PC-3 (cell line): ENCODE measurements at regions not wholly inside any gene's neighbourhood (a gene's known extent, or its start where the extent isn't known, plus 50 kb on each side); places are given as distances from the start of the nearest gene placed in this dataset.
A peak's percentile ranks its signal among the peaks of the same experiment; 100 is the strongest.

Experiments
- ATAC-seq: fragments of 200-7000 bp; cut with Tn5 transposase; 2 replicates; pipeline ENCODE4 v1.9.1; 2020; ENCODE audit warnings: mild to moderate bottlenecking, moderate library complexity
- BruUV-seq: library from RNA; stranded (reverse); fragments of 400-500 nt; replicated peaks from 2 replicates; lab custom pipeline; 2021; lab: Mats Ljungman, UMichigan
- CTCF ChIA-PET: fragments of 300-600 bp; sonication (Branson Sonifier 250); formaldehyde crosslinking; loops from one replicate; lab custom pipeline; 2022; ENCODE audit warnings: antibody characterized with exemption; lab: Charles Lee
- POLR2A ChIA-PET: fragments of 300-600 bp; sonication (Branson Sonifier 250); formaldehyde crosslinking; loops from one replicate; lab custom pipeline; 2022; ENCODE audit warnings: antibody characterized with exemption; ENCODE audit not compliant: unreplicated experiment; lab: Charles Lee
- DNase-seq: peaks from one replicate; pipeline ENCODE4 v3.0.0-alpha.2; 2015
- H2AFZ ChIP-seq: fragments of 300-600 bp; sonication (generic); 2 replicates; pipeline ENCODE4 v1.6.0; 2016; ENCODE audit warnings: antibody characterized with exemption, low read length
- H3F3A ChIP-seq: fragments of 300-600 bp; sonication (generic); one replicate; pipeline ENCODE4 v1.6.0; 2017; ENCODE audit warnings: antibody characterized with exemption, low read length, control low read depth, mild to moderate bottlenecking; ENCODE audit not compliant: unreplicated experiment
- H3K27ac ChIP-seq: fragments of 300-600 bp; sonication (generic); 2 replicates; pipeline ENCODE4 v1.5.1; 2016; ENCODE audit warnings: mild to moderate bottlenecking, low read length
- H3K27me3 ChIP-seq: fragments of 300-600 bp; sonication (generic); 2 replicates; pipeline ENCODE4 v1.6.1; 2016; ENCODE audit warnings: low read length, mixed read lengths
- H3K36me3 ChIP-seq: fragments of 300-600 bp; sonication (generic); 2 replicates; pipeline ENCODE4 v1.6.1; 2016; ENCODE audit warnings: low read depth, mixed run types, low read length, mixed read lengths
- H3K4me1 ChIP-seq: fragments of 300-600 bp; sonication (generic); 2 replicates; pipeline ENCODE4 v1.5.1; 2016; ENCODE audit warnings: low read length; ENCODE audit not compliant: insufficient read depth
- H3K4me2 ChIP-seq: fragments of 300-600 bp; sonication (generic); 2 replicates; pipeline ENCODE4 v1.6.0; 2016; ENCODE audit warnings: low read length
- H3K4me3 ChIP-seq: fragments of 300-600 bp; sonication (generic); 2 replicates; pipeline ENCODE4 v1.5.1; 2016; ENCODE audit warnings: mild to moderate bottlenecking, low read length, mixed read lengths
- H3K79me2 ChIP-seq: fragments of 300-600 bp; sonication (generic); 2 replicates; pipeline ENCODE4 v1.6.1; 2017; ENCODE audit warnings: low read length, mixed read lengths
- H3K9ac ChIP-seq: fragments of 300-600 bp; sonication (generic); 2 replicates; pipeline ENCODE4 v1.6.0; 2016; ENCODE audit warnings: mild to moderate bottlenecking, low read length
- H3K9me2 ChIP-seq: fragments of 300-600 bp; sonication (generic); replicated peaks from 2 replicates; pipeline ENCODE4 v1.6.1; 2016; ENCODE audit warnings: mixed run types, low read length, mixed read lengths
- H3K9me3 ChIP-seq: fragments of 300-600 bp; sonication (generic); 2 replicates; pipeline ENCODE4 v1.6.1; 2016; ENCODE audit warnings: low read length, mixed read lengths
- H4K20me1 ChIP-seq: fragments of 300-600 bp; sonication (generic); 2 replicates; pipeline ENCODE4 v1.6.1; 2016; ENCODE audit warnings: low read length, mixed read lengths
- EZH2 ChIP-seq: fragments of 300-600 bp; sonication (generic); IDR thresholded peaks from one replicate; pipeline ENCODE4 v1.6.1; 2017; ENCODE audit warnings: antibody characterized with exemption, mild to moderate bottlenecking, low read length; ENCODE audit not compliant: unreplicated experiment
- EZH2phosphoT487 ChIP-seq: fragments of 300-600 bp; sonication (generic); IDR thresholded peaks from 2 replicates; pipeline ENCODE4 v1.6.1; 2018; ENCODE audit warnings: mild to moderate bottlenecking, antibody characterized with exemption, low read length, borderline replicate concordance
- intact Hi-C: fragments of 100-400 bp; cut with micrococcal nuclease; formaldehyde crosslinking; loops from 2 replicates; pipeline ENCODE4 v1.9.0; 2023
- TF ChIP-seq, protein P1 (sequence below): fragments of 300-600 bp; sonication (generic); conservative IDR thresholded peaks from 2 replicates; pipeline ENCODE4 v1.5.1; 2017; ENCODE audit warnings: antibody characterized with exemption, low read depth, mild to moderate bottlenecking, low read length

DNA sequence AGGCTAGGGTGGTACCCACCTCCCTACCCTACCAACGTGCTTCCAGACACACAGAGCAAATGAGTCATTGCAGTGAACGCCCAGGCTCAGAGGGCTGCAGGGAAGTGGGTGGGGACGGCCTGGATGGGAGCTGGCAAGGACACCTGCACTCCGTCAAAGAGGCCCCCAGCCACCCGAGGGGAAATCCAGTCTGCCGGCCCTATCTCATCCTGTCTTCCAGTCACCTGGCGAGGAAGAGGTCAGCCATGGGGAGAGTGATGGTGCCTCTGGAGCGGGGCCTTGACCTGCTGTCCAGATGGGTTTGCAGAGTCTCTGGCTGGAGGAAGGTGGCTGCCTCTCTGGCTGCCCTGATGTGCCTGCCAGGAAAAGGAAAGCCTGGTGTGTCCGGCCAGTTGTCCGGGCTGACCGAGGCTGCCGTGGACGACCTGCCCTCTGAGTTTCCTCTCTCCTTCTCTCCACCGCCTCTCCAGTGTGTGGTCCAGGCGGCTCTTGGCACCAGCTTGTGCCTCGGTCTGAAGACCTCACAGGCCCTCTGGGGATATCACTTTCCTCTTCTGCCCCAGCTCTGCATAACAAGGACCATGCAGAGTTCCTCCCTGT lies 209.7 kb upstream of the COPS8 start:
- no peaks in the 10 kb centered on the region for H3K9me3 ChIP-seq
- no peaks in the 10 kb centered on the region for H3K79me2 ChIP-seq
- H3K27ac ChIP-seq, result peak overlapping the region; percentile 40
- no peaks in the 10 kb centered on the region for H3K9me2 ChIP-seq
- POLR2A ChIA-PET, result no interaction called here
- H3K36me3 ChIP-seq, result no peaks in the 10 kb centered on the region
- peak overlapping the region; percentile 15; the same call in 1 of the 2 replicates for H2AFZ ChIP-seq
- H3K9ac ChIP-seq, result no peak overlapping the region
- intact Hi-C loops, result loop anchor here (10.0 kb wide), 2 partner anchors 101 to 149 kb away; no protein-coding TSS in a partner anchor
- H3F3A ChIP-seq, result peaks cover 5% of the 10 kb centered on the region
- peak overlapping the region; percentile 16; the same call in 1 of the 2 replicates for H3K4me2 ChIP-seq
- no TSS peak for BruUV-seq
- no peak for TF ChIP-seq EZH2phosphoT487
- TF ChIP-seq, protein P1, sequence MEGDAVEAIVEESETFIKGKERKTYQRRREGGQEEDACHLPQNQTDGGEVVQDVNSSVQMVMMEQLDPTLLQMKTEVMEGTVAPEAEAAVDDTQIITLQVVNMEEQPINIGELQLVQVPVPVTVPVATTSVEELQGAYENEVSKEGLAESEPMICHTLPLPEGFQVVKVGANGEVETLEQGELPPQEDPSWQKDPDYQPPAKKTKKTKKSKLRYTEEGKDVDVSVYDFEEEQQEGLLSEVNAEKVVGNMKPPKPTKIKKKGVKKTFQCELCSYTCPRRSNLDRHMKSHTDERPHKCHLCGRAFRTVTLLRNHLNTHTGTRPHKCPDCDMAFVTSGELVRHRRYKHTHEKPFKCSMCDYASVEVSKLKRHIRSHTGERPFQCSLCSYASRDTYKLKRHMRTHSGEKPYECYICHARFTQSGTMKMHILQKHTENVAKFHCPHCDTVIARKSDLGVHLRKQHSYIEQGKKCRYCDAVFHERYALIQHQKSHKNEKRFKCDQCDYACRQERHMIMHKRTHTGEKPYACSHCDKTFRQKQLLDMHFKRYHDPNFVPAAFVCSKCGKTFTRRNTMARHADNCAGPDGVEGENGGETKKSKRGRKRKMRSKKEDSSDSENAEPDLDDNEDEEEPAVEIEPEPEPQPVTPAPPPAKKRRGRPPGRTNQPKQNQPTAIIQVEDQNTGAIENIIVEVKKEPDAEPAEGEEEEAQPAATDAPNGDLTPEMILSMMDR, result no peak
- TF ChIP-seq EZH2, result no peak
- no peaks in the 10 kb centered on the region for H4K20me1 ChIP-seq
- H3K4me1 ChIP-seq, result peaks cover 36% of the 10 kb centered on the region
- CTCF ChIA-PET, result no interaction called here
- no peaks in the 10 kb centered on the region for H3K27me3 ChIP-seq
- no peak overlapping the region for H3K4me3 ChIP-seq
- DNase-seq, result peak; percentile 79
- peak; percentile 75 for ATAC-seq

DNA sequence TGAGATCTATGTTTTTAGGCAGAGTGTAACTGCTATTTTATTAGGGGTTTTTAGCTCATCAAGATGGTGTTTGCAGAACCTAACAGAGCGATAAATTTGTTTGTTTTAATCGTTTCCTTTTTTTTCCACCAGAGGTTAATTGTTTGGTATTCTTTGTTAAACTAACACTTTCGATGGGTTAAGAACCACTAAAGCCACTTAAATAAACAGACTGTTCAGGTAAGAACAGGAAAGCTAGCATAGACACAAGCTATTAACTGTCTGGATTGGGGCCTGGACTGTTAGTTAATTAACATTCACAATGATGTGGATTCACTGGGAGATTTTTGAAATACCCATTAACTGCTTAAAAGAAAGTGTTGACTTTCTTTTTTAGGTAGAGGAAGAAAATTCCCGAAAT lies 209.0 kb upstream of the COPS8 start:
- ChIA-PET CTCF (no interaction called here), POLR2A (no interaction called here)
- Histone ChIP-seq H3K9me2 (no peaks in the 10 kb centered on the region), H3K79me2 (no peaks in the 10 kb centered on the region), H3F3A (peaks cover 4% of the 10 kb centered on the region), H3K4me3 (no peak overlapping the region), H3K27ac (no peak overlapping the region), H3K9me3 (no peaks in the 10 kb centered on the region), H2AFZ (peak overlapping the region; percentile 15; the same call in 1 of the 2 replicates), H3K4me2 (no peak overlapping the region), H3K36me3 (no peaks in the 10 kb centered on the region), H3K4me1 (peaks cover 33% of the 10 kb centered on the region), H3K9ac (no peak overlapping the region), H3K27me3 (no peaks in the 10 kb centered on the region), H4K20me1 (no peaks in the 10 kb centered on the region)
- no TSS peak for BruUV-seq
- DNase-seq, result no peak
- intact Hi-C loops, result loop anchor here (10.0 kb wide), 2 partner anchors 102 to 148 kb away; no protein-coding TSS in a partner anchor
- no peak for ATAC-seq
- TF ChIP-seq EZH2 (no peak), EZH2phosphoT487 (no peak)
- TF ChIP-seq, protein P1, result no peak

DNA sequence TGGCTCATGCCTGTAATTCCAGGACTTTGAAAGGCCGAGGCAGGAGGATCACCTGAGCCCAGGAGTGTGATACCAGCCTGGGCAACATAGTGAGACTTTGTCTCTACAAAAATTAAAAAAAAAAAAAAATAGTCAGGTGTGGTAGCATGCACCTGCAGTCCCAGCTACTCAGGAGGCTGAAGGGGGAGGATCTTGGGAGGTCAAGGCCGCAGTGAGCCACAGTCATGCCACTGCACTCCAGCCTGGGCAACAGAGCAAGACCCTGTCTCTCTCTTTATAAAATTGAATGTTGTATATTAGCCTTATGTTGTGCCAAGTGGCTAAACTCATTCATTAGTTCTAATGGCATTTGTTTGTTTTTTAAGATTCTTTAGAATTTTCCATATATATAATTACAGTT lies 207.7 kb upstream of the COPS8 start:
- CTCF ChIA-PET, result no interaction called here
- H3K9ac ChIP-seq, result no peak overlapping the region

More for the DNA sequence above, 207.7 kb upstream of the COPS8 start:
- no peaks in the 10 kb centered on the region for H3K9me2 ChIP-seq
- H3K27me3 ChIP-seq, result no peaks in the 10 kb centered on the region
- intact Hi-C loops, result loop anchor here (10.0 kb wide), 2 partner anchors 103 to 147 kb away; no protein-coding TSS in a partner anchor
- POLR2A ChIA-PET, result no interaction called here
- H3K4me3 ChIP-seq, result no peak overlapping the region
- no peaks in the 10 kb centered on the region for H3K79me2 ChIP-seq
- H4K20me1 ChIP-seq, result no peaks in the 10 kb centered on the region
- peaks cover 12% of the 10 kb centered on the region; the same call in 1 of the 2 replicates for H3K9me3 ChIP-seq
- ATAC-seq (no peak), DNase-seq (no peak)
- H3K36me3 ChIP-seq, result no peaks in the 10 kb centered on the region
- TF ChIP-seq, protein P1, result no peak
- TF ChIP-seq EZH2phosphoT487 (no peak), EZH2 (no peak)
- no TSS peak for BruUV-seq
- no peak overlapping the region for H3K27ac ChIP-seq
- no peak overlapping the region for H2AFZ ChIP-seq
- H3K4me2 ChIP-seq, result no peak overlapping the region
- peaks cover 20% of the 10 kb centered on the region for H3K4me1 ChIP-seq
- no peaks in the 10 kb centered on the region for H3F3A ChIP-seq
